OCI-LY3 (cell line): ENCODE measurements at regions not wholly inside any gene's neighbourhood (a gene's known extent, or its start where the extent isn't known, plus 50 kb on each side); places are given as distances from the start of the nearest gene placed in this dataset.

Source experiments
- H2AFZ ChIP-seq: fragments of 200-600, 300-600 bp; shearing (Covaris generic); 2 replicates; pipeline ENCODE4 v1.6.0; 2014; ENCODE audit warnings: antibody characterized with exemption, low read depth, low read length
- H3K27ac ChIP-seq: fragments of 200-600, 300-600 bp; sonication (generic); 2 replicates; pipeline ENCODE4 v1.5.1; 2014; ENCODE audit warnings: mild to moderate bottlenecking, low read length, moderate library complexity, mixed read lengths
- H3K27me3 ChIP-seq: fragments of 200-600, 300-600 bp; sonication (generic); 2 replicates; pipeline ENCODE4 v1.6.1; 2014; ENCODE audit warnings: low read depth, low read length, mixed read lengths
- H3K36me3 ChIP-seq: fragments of 200-600, 300-600 bp; sonication (generic); replicated peaks from 2 replicates; pipeline ENCODE3; 2014; ENCODE audit warnings: low read depth, low read length, mixed read lengths
- H3K4me1 ChIP-seq: fragments of 300-600, 200-600 bp; sonication (generic); 2 replicates; pipeline ENCODE4 v1.6.1; 2014; ENCODE audit warnings: low read length, mixed read lengths
- H3K4me2 ChIP-seq: fragments of 200-600, 300-600 bp; sonication (generic); 2 replicates; pipeline ENCODE4 v1.6.1; 2014; ENCODE audit warnings: low read length, mixed read lengths
- H3K4me3 ChIP-seq: fragments of 300-600, 200-600 bp; sonication (generic); 2 replicates; pipeline ENCODE4 v1.5.1; 2014; ENCODE audit warnings: antibody characterized with exemption, mild to moderate bottlenecking, low read length, moderate library complexity
- H3K79me2 ChIP-seq: fragments of 300-600, 200-600 bp; shearing (Covaris generic); 2 replicates; pipeline ENCODE4 v1.6.1; 2014; ENCODE audit warnings: mild to moderate bottlenecking, low read length, mixed read lengths
- H3K9ac ChIP-seq: fragments of 300-600, 200-600 bp; shearing (Covaris generic); 2 replicates; pipeline ENCODE4 v1.6.0; 2014; ENCODE audit warnings: mild to moderate bottlenecking, low read length, moderate library complexity
- H3K9me3 ChIP-seq: fragments of 200-600, 300-600 bp; shearing (Covaris generic); 2 replicates; pipeline ENCODE4 v1.6.1; 2014; ENCODE audit warnings: low read length, mixed read lengths; ENCODE audit not compliant: insufficient read depth
- H4K20me1 ChIP-seq: fragments of 200-600, 300-600 bp; sonication (generic); 2 replicates; pipeline ENCODE4 v1.6.1; 2016; ENCODE audit warnings: low read length, mixed read lengths; ENCODE audit not compliant: insufficient read depth
- CTCF ChIP-seq: fragments of 200-600, 300-600 bp; sonication (generic); IDR thresholded peaks from 2 replicates; pipeline ENCODE4 v1.5.1; 2014; ENCODE audit warnings: antibody characterized with exemption, low read length, low read depth
- EZH2phosphoT487 ChIP-seq: fragments of 200-600 bp; shearing (Covaris generic); IDR thresholded peaks from 2 replicates; pipeline ENCODE4 v1.6.1; 2018; ENCODE audit warnings: antibody characterized with exemption, mixed run types, low read depth

- Histone ChIP-seq H3K4me2 (no peak overlapping the region), H4K20me1 (no peaks in the 10 kb centered on the region), H3K79me2 (no peaks in the 10 kb centered on the region), H3K36me3 (no peaks in the 10 kb centered on the region), H3K4me3 (no peak overlapping the region), H3K27ac (no peak overlapping the region), H3K9ac (no peak overlapping the region), H2AFZ (no peak overlapping the region), H3K4me1 (peaks cover 7% of the 10 kb centered on the region), H3K9me3 (no peaks in the 10 kb centered on the region), H3K27me3 (no peaks in the 10 kb centered on the region)
- no peak for TF ChIP-seq CTCF
- TF ChIP-seq EZH2phosphoT487: no peak
Measured at GRCh38 chr1:224061436-224061835, 52.5 kb upstream of the FBXO28 start.

GRCh38 chr1:224059897-224060427, 53.9 kb upstream of the FBXO28 start:
- H3K9me3 ChIP-seq: no peaks in the 10 kb centered on the region
- no peaks in the 10 kb centered on the region for H3K36me3 ChIP-seq
- H3K27me3 ChIP-seq: no peaks in the 10 kb centered on the region
- TF ChIP-seq CTCF: no peak
- no peak for TF ChIP-seq EZH2phosphoT487
- H4K20me1 ChIP-seq: no peaks in the 10 kb centered on the region
- H3K4me3 ChIP-seq: no peak overlapping the region
- no peaks in the 10 kb centered on the region for H3K4me1 ChIP-seq
- no peak overlapping the region for H3K4me2 ChIP-seq
- no peak overlapping the region for H2AFZ ChIP-seq
- no peaks in the 10 kb centered on the region for H3K79me2 ChIP-seq
- H3K9ac ChIP-seq: no peak overlapping the region
- no peak overlapping the region for H3K27ac ChIP-seq

- Histone ChIP-seq H4K20me1 (no peaks in the 10 kb centered on the region), H3K79me2 (no peaks in the 10 kb centered on the region), H3K36me3 (no peaks in the 10 kb centered on the region), H3K4me2 (no peak overlapping the region), H3K4me1 (no peaks in the 10 kb centered on the region), H3K9ac (no peak overlapping the region), H3K4me3 (no peak overlapping the region), H2AFZ (no peak overlapping the region), H3K27me3 (no peaks in the 10 kb centered on the region), H3K27ac (no peak overlapping the region), H3K9me3 (no peaks in the 10 kb centered on the region)
- TF ChIP-seq EZH2phosphoT487 (no peak), CTCF (no peak)
Measured at GRCh38 chr1:224058303-224058702, 55.6 kb upstream of the FBXO28 start.

- Histone ChIP-seq H3K9ac (no peak overlapping the region), H3K36me3 (no peaks in the 10 kb centered on the region), H4K20me1 (no peaks in the 10 kb centered on the region), H2AFZ (no peak overlapping the region), H3K4me1 (no peaks in the 10 kb centered on the region), H3K79me2 (no peaks in the 10 kb centered on the region), H3K4me2 (no peak overlapping the region), H3K4me3 (no peak overlapping the region), H3K27ac (no peak overlapping the region), H3K9me3 (no peaks in the 10 kb centered on the region), H3K27me3 (no peaks in the 10 kb centered on the region)
- TF ChIP-seq CTCF: no peak
- no peak for TF ChIP-seq EZH2phosphoT487
Measured at GRCh38 chr1:224057461-224058199, 56.3 kb upstream of the FBXO28 start.
